ENCODE measurements at regions not wholly inside any gene's neighbourhood (a gene's known extent, or its start where the extent isn't known, plus 50 kb on each side); places are given as distances from the start of the nearest gene placed in this dataset.
A peak's percentile ranks its signal among the peaks of the same experiment; 100 is the strongest.

- TF ChIP-seq, protein P1, sequence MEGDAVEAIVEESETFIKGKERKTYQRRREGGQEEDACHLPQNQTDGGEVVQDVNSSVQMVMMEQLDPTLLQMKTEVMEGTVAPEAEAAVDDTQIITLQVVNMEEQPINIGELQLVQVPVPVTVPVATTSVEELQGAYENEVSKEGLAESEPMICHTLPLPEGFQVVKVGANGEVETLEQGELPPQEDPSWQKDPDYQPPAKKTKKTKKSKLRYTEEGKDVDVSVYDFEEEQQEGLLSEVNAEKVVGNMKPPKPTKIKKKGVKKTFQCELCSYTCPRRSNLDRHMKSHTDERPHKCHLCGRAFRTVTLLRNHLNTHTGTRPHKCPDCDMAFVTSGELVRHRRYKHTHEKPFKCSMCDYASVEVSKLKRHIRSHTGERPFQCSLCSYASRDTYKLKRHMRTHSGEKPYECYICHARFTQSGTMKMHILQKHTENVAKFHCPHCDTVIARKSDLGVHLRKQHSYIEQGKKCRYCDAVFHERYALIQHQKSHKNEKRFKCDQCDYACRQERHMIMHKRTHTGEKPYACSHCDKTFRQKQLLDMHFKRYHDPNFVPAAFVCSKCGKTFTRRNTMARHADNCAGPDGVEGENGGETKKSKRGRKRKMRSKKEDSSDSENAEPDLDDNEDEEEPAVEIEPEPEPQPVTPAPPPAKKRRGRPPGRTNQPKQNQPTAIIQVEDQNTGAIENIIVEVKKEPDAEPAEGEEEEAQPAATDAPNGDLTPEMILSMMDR (IDR thresholded peaks at IDR 0.05; ENCODE audit: control insufficient read depth, insufficient read depth, low read depth, low read length, missing control alignments) = no peak
- DNase-seq (ENCODE audit: low read depth) = no peak
- H3K4me3 ChIP-seq (ENCODE audit: control insufficient read depth, low read depth, low read length) = no peak overlapping the region
Measured at GRCh38 chr15:97200161-97200560, 760.3 kb upstream of the ARRDC4 start.

GRCh38 chr15:97210277-97210676 lies 750.2 kb upstream of the ARRDC4 start:
- no peak for DNase-seq (ENCODE audit: low read depth)
- TF ChIP-seq, protein P1 (IDR thresholded peaks at IDR 0.05; ENCODE audit: control insufficient read depth, insufficient read depth, low read depth, low read length, missing control alignments) = no peak
- no peak overlapping the region for H3K4me3 ChIP-seq (ENCODE audit: control insufficient read depth, low read depth, low read length)

GRCh38 chr15:97215629-97216028 lies 744.9 kb upstream of the ARRDC4 start:
- TF ChIP-seq, protein P1 (IDR thresholded peaks at IDR 0.05; ENCODE audit: control insufficient read depth, insufficient read depth, low read depth, low read length, missing control alignments) = no peak

GRCh38 chr15:97224191-97224641 lies 736.3 kb upstream of the ARRDC4 start:
- DNase-seq (ENCODE audit: low read depth) = no peak
- H3K4me3 ChIP-seq (ENCODE audit: control insufficient read depth, low read depth, low read length) = no peak overlapping the region
- TF ChIP-seq, protein P1 (IDR thresholded peaks at IDR 0.05; ENCODE audit: control insufficient read depth, insufficient read depth, low read depth, low read length, missing control alignments) = no peak

More at GRCh38 chr15:97215629-97216028, 744.9 kb upstream of the ARRDC4 start:
- DNase-seq (ENCODE audit: low read depth) = no peak
- no peak overlapping the region for H3K4me3 ChIP-seq (ENCODE audit: control insufficient read depth, low read depth, low read length)

DNA sequence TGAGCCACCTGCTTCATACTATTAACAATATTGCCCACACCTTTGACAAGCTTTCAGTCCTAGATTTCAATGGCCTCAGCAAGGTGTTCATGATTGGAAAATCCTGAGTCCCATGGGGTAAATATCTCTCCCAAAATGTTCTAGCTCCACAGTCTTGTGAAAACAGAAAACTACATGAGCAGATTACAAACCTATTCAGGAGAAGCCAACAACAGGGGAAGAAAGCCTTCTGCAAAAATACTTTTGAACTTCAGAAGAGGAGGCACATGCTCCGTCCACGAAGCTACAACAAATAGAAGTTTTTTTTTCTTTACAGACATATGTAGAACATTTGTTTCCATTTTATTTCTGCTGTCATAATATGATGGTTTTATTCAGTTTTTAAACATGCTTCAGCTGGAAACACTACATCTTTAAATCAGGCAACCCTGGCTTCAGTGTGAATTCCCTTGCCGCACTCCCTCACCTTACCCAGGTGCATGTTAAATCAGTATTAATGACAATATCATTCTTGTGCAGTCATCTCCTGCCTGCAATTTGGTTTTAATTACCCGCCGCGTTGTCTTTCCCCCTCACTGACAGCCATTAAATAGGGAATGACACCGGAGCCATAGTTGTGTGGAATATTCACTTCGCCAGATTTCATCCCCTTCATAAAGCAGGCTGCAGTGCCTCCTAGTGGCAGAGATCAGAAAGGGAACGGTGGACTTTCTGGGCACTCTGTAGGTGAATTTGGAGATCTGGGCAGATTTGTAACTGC lies 725.5 kb upstream of the ARRDC4 start:
- DNase-seq (ENCODE audit: low read depth) = no peak
- TF ChIP-seq, protein P1 (IDR thresholded peaks at IDR 0.05; ENCODE audit: control insufficient read depth, insufficient read depth, low read depth, low read length, missing control alignments) = peak; percentile 80
- H3K4me3 ChIP-seq (ENCODE audit: control insufficient read depth, low read depth, low read length) = no peak overlapping the region

GRCh38 chr15:97235611-97235985 lies 724.9 kb upstream of the ARRDC4 start:
- DNase-seq (ENCODE audit: low read depth) = no peak
- H3K4me3 ChIP-seq (ENCODE audit: control insufficient read depth, low read depth, low read length) = no peak overlapping the region
- TF ChIP-seq, protein P1 (IDR thresholded peaks at IDR 0.05; ENCODE audit: control insufficient read depth, insufficient read depth, low read depth, low read length, missing control alignments) = no peak

Measured in AG09309 (cell line).